GM12892 (cell line): ENCODE measurements at regions not wholly inside any gene's neighbourhood (a gene's known extent, or its start where the extent isn't known, plus 50 kb on each side); places are given as distances from the start of the nearest gene placed in this dataset.

Experiments
- POLR2A ChIP-seq: IDR thresholded peaks from 2 replicates; pipeline ENCODE4 v1.6.1; 2011; ENCODE audit warnings: low read depth, low read length, control low read depth
- POLR2AphosphoS5 ChIP-seq: IDR thresholded peaks from 2 replicates; pipeline ENCODE4 v1.6.1; 2011; ENCODE audit warnings: low read depth, low read length, control low read depth
- TAF1 ChIP-seq: IDR thresholded peaks from 2 replicates; pipeline ENCODE4 v1.6.1; 2011; ENCODE audit warnings: low read depth, mild to moderate bottlenecking, control low read depth, low read length, borderline replicate concordance

GRCh38 chr12:97910559-97910958 is 448.0 kb downstream of the RMST start:
- no peak for TF ChIP-seq POLR2AphosphoS5
- TF ChIP-seq POLR2A: no peak
- TF ChIP-seq TAF1: no peak
